ENCODE measurements at regions not wholly inside any gene's neighbourhood (a gene's known extent, or its start where the extent isn't known, plus 50 kb on each side); places are given as distances from the start of the nearest gene placed in this dataset.

DNA sequence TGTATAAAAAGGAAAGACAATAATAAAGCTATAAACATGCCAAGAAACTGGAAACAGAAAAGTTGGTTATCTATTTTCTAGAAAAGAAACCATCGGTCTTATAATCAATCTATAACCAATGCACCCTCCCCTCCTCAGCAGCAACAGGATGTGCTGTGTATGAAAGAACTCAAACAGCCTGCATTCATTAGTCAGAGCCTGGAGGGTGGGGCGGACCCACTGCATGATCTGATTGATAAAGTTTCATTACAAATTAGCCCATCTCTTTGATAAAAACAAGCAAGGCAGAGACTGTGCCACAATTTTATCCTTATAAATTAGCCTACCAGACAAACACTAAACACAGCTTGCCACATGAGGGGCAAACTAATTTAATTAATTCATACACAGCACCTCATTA, 448.1 kb downstream of the BCAT1 start:
- peak; percentile 76 for TF ChIP-seq GATA2 (IDR thresholded peaks at IDR 0.05; ENCODE audit: low read depth, low read length)
- TF ChIP-seq GATA3 (IDR thresholded peaks at IDR 0.05; ENCODE audit: low read depth, low read length): 0 out of 2 replicates have a peak, but pooled peaks have one; percentile 34

Data from SH-SY5Y (cell line).